Loucy (cell line): ENCODE measurements at regions not wholly inside any gene's neighbourhood (a gene's known extent, or its start where the extent isn't known, plus 50 kb on each side); places are given as distances from the start of the nearest gene placed in this dataset.

Experiments
- EZH2phosphoT487 ChIP-seq: fragments of 200-600 bp; IDR thresholded peaks from 2 replicates; pipeline ENCODE4 v1.6.1; 2018; ENCODE audit warnings: antibody characterized with exemption, mild to moderate bottlenecking, moderate library complexity, borderline replicate concordance
- TF ChIP-seq, protein P1 (sequence below): fragments of 200-600 bp; sonication (generic); conservative IDR thresholded peaks from 2 replicates; pipeline ENCODE4 v1.5.1; 2014; ENCODE audit warnings: mild to moderate bottlenecking, antibody characterized with exemption, low read length

DNA sequence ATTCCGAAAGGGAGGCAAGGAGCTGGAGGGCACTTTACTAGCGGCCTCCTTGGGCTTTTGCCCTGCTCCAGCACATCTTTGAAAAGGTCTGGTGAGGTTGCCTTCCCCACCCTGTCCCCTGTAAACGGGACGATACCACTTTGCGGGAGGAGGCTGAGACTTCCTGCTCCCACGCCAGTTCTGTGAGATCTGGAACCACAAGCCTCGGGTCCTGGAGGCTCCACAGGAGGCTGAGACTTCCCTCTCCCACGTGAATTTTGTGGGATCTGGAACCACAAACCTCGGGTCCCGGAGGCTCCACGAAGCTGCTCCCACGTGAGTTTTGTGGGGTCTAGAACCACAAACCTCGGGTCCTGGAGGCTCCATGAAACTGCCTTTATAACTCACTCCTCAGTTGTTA is 209.3 kb downstream of the DLL1 start:
- TF ChIP-seq, protein P1, sequence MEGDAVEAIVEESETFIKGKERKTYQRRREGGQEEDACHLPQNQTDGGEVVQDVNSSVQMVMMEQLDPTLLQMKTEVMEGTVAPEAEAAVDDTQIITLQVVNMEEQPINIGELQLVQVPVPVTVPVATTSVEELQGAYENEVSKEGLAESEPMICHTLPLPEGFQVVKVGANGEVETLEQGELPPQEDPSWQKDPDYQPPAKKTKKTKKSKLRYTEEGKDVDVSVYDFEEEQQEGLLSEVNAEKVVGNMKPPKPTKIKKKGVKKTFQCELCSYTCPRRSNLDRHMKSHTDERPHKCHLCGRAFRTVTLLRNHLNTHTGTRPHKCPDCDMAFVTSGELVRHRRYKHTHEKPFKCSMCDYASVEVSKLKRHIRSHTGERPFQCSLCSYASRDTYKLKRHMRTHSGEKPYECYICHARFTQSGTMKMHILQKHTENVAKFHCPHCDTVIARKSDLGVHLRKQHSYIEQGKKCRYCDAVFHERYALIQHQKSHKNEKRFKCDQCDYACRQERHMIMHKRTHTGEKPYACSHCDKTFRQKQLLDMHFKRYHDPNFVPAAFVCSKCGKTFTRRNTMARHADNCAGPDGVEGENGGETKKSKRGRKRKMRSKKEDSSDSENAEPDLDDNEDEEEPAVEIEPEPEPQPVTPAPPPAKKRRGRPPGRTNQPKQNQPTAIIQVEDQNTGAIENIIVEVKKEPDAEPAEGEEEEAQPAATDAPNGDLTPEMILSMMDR: no peak
- no peak for TF ChIP-seq EZH2phosphoT487
